ENCODE measurements at regions not wholly inside any gene's neighbourhood (a gene's known extent, or its start where the extent isn't known, plus 50 kb on each side); places are given as distances from the start of the nearest gene placed in this dataset.

DNA sequence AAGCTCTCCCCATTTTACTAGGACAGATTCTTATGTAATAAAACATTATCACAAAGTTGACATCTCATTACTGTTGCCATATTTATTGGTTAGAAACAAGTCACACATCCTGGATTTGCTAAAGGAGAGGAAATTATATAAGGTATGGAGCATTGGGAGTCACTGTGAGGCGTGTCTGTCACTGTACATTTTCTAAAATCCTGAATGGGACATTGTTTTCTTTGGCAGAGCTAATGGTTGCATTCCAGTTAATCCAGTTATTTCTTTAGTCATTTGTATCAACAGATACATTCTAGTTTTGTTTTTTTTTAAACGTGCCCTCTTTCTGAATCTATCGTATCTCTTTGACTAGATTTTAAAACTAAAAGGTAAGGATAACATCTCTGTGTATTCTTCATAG lies 70.2 kb upstream of the MITF start (continued):
- TF ChIP-seq ZBED1 (IDR thresholded peaks at IDR 0.05; ENCODE audit: borderline replicate concordance) = no peak
- TF ChIP-seq, protein P1, sequence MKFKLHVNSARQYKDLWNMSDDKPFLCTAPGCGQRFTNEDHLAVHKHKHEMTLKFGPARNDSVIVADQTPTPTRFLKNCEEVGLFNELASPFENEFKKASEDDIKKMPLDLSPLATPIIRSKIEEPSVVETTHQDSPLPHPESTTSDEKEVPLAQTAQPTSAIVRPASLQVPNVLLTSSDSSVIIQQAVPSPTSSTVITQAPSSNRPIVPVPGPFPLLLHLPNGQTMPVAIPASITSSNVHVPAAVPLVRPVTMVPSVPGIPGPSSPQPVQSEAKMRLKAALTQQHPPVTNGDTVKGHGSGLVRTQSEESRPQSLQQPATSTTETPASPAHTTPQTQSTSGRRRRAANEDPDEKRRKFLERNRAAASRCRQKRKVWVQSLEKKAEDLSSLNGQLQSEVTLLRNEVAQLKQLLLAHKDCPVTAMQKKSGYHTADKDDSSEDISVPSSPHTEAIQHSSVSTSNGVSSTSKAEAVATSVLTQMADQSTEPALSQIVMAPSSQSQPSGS (IDR thresholded peaks at IDR 0.05; ENCODE audit: low read length) = no peak
- no peak for TF ChIP-seq ZNF217 (IDR thresholded peaks at IDR 0.05)
- no peak for TF ChIP-seq TAF1 (IDR thresholded peaks at IDR 0.05; ENCODE audit: borderline replicate concordance, low read depth, low read length)
- TF ChIP-seq MXI1 (IDR thresholded peaks at IDR 0.05; ENCODE audit: low read depth, low read length) = no peak
- TF ChIP-seq SUPT20H (IDR thresholded peaks at IDR 0.05; ENCODE audit: borderline replicate concordance, control insufficient read depth, low read depth, low read length) = no peak
- TF ChIP-seq CHD2 (IDR thresholded peaks at IDR 0.05; ENCODE audit: borderline replicate concordance, low read depth, low read length) = no peak
- no peak for TF ChIP-seq FOS (IDR thresholded peaks at IDR 0.05; ENCODE audit: borderline replicate concordance, extremely low read depth, insufficient read length)
- no peak for TF ChIP-seq SRF (IDR thresholded peaks at IDR 0.05; ENCODE audit: low read depth in 2 of 2, low read length in 2 of 2)

DNA sequence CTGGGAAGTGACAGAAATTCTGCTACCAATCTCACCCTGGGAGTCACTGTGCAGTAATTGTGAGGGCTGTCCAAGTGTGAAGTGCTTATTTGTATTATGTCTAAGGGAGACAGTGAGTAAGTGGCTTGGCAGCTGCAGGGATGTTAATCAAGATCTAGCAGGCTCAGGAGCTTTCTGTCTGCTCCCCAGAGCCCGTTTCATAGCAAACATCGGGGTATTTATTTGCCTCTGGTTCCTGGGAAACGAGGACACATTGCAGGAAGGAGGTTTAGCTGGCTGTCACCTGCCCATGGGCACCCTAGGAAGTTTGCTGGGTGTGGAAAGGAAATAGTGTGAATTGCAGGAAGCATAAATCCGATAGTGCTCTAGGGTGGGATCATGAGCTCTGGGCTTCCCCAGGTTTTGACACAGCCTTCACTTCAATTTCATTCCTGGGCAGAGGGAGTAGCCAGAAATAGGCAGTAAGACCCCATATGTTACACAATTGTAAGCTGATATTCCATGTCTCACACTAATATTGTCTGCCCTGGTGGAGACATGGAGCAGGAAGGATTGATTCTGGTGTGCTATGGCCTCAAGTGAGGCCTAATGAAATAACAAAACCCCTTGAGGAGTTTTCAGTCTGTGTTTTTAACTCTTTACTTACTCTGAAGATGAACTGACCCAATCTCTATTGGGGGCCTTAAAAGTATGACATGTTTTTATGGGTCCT lies 74.1 kb upstream of the MITF start:
- ChIA-PET CTCF (no interaction called here), POLR2A (no interaction called here), RAD21 (ENCODE audit: unreplicated experiment) (interaction anchor here (1.2 kb wide), 1 partner anchor 359 kb away, joined by 5 read pairs; no protein-coding TSS in a partner anchor), SMC1A (ENCODE audit: uncharacterized antibody, unreplicated experiment) (interaction anchor here (0.6 to 1.9 kb wide), 4 partner anchors 8 to 226 kb away, joined by 3 to 4 read pairs (median 3); no protein-coding TSS in a partner anchor)
- Histone ChIP-seq H3K79me2 (ENCODE audit: control insufficient read depth, insufficient read depth, low read length) (no peaks in the 10 kb centered on the region), H3K36me3 (ENCODE audit: control insufficient read depth in 2 of 2, insufficient read depth in 2 of 2, low read length in 1 of 2) (no peaks in the 10 kb centered on the region), H3K9me3 (replicated peaks; ENCODE audit: control insufficient read depth, insufficient read depth, low read length) (no peaks in the 10 kb centered on the region), H3K27ac (ENCODE audit: control insufficient read depth, insufficient read depth) (no peak overlapping the region), H3K9ac (ENCODE audit: control insufficient read depth, insufficient read depth, low read length) (no peak overlapping the region), H2AFZ (ENCODE audit: control insufficient read depth, low read depth, low read length) (no peak overlapping the region), H3K4me3 (no peak overlapping the region), H3K4me2 (ENCODE audit: control insufficient read depth, insufficient read depth) (no peak overlapping the region), H3K27me3 (replicated peaks in 1 of 2; ENCODE audit: control insufficient read depth in 2 of 2, insufficient read depth in 2 of 2, low read length in 1 of 2) (no peaks in the 10 kb centered on the region), H4K20me1 (ENCODE audit: control insufficient read depth, insufficient read depth) (no peaks in the 10 kb centered on the region), H3K4me1 (ENCODE audit: control insufficient read depth, insufficient read depth, low read length) (no peaks in the 10 kb centered on the region)
- in situ Hi-C loops (cut with MboI) = no loop called here
- WGBS (ENCODE audit: insufficient coverage, insufficient replicate concordance, low lambda C conversion rate, missing lambda C conversion rate) = 13% methylated on average over 4 of the region's 4 CpGs
- intact Hi-C loops (cut with micrococcal nuclease; ENCODE audit: unreplicated experiment) = no loop called here
- no peak for ATAC-seq
- no peak for DNase-seq (ENCODE audit: low read depth, low spot score)
- no TSS peak for BruUV-seq (replicated peaks)
- no peak for FAIRE-seq
- TF ChIP-seq, protein P2, sequence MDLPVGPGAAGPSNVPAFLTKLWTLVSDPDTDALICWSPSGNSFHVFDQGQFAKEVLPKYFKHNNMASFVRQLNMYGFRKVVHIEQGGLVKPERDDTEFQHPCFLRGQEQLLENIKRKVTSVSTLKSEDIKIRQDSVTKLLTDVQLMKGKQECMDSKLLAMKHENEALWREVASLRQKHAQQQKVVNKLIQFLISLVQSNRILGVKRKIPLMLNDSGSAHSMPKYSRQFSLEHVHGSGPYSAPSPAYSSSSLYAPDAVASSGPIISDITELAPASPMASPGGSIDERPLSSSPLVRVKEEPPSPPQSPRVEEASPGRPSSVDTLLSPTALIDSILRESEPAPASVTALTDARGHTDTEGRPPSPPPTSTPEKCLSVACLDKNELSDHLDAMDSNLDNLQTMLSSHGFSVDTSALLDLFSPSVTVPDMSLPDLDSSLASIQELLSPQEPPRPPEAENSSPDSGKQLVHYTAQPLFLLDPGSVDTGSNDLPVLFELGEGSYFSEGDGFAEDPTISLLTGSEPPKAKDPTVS (IDR thresholded peaks at IDR 0.05; ENCODE audit: low read depth, low read length) = no peak
- TF ChIP-seq, protein P3, sequence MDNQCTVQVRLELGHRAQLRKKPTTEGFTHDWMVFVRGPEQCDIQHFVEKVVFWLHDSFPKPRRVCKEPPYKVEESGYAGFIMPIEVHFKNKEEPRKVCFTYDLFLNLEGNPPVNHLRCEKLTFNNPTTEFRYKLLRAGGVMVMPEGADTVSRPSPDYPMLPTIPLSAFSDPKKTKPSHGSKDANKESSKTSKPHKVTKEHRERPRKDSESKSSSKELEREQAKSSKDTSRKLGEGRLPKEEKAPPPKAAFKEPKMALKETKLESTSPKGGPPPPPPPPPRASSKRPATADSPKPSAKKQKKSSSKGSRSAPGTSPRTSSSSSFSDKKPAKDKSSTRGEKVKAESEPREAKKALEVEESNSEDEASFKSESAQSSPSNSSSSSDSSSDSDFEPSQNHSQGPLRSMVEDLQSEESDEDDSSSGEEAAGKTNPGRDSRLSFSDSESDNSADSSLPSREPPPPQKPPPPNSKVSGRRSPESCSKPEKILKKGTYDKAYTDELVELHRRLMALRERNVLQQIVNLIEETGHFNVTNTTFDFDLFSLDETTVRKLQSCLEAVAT (IDR thresholded peaks at IDR 0.05) = no peak
- TF ChIP-seq NFXL1 (IDR thresholded peaks at IDR 0.05; ENCODE audit: borderline replicate concordance) (no peak), SIX5 (IDR thresholded peaks at IDR 0.05; ENCODE audit: low read depth, low read length, severe bottlenecking) (no peak), YBX1 (IDR thresholded peaks at IDR 0.05) (no peak), RAD21 (IDR thresholded peaks at IDR 0.05; ENCODE audit: insufficient read depth, low read depth, low read length) (no peak)
- TF ChIP-seq, protein P4, sequence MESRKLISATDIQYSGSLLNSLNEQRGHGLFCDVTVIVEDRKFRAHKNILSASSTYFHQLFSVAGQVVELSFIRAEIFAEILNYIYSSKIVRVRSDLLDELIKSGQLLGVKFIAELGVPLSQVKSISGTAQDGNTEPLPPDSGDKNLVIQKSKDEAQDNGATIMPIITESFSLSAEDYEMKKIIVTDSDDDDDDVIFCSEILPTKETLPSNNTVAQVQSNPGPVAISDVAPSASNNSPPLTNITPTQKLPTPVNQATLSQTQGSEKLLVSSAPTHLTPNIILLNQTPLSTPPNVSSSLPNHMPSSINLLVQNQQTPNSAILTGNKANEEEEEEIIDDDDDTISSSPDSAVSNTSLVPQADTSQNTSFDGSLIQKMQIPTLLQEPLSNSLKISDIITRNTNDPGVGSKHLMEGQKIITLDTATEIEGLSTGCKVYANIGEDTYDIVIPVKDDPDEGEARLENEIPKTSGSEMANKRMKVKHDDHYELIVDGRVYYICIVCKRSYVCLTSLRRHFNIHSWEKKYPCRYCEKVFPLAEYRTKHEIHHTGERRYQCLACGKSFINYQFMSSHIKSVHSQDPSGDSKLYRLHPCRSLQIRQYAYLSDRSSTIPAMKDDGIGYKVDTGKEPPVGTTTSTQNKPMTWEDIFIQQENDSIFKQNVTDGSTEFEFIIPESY (IDR thresholded peaks at IDR 0.05) = no peak
